HepG2 (cell line): ENCODE measurements at regions not wholly inside any gene's neighbourhood (a gene's known extent, or its start where the extent isn't known, plus 50 kb on each side); places are given as distances from the start of the nearest gene placed in this dataset.

ENCODE experiments used
- BATF2 ChIP-seq: sonication (generic); formaldehyde crosslinking; IDR thresholded peaks from 2 replicates; pipeline ENCODE4 v1.8.0; 2022; ENCODE audit warnings: mild to moderate bottlenecking, missing genetic modification reagents, moderate library complexity
- DZIP1 ChIP-seq: sonication (generic); formaldehyde crosslinking; IDR thresholded peaks from 2 replicates; pipeline ENCODE4 v1.5.0; 2020; ENCODE audit warnings: mild to moderate bottlenecking, missing genetic modification reagents
- E2F1 ChIP-seq: sonication (generic); formaldehyde crosslinking; IDR thresholded peaks from 2 replicates; pipeline ENCODE4 v1.5.0; 2020; ENCODE audit warnings: missing genetic modification reagents
- ETV5 ChIP-seq: IDR thresholded peaks from 2 replicates; pipeline ENCODE4 v1.6.1; 2018; ENCODE audit warnings: missing biosample characterization, missing genetic modification reagents, inconsistent platforms, borderline replicate concordance
- GZF1 ChIP-seq: sonication (generic); formaldehyde crosslinking; IDR thresholded peaks from 2 replicates; pipeline ENCODE4 v1.5.1; 2020; ENCODE audit warnings: mild to moderate bottlenecking, missing genetic modification reagents
- MIER3 ChIP-seq: IDR thresholded peaks from 2 replicates; pipeline ENCODE4 v1.6.1; 2016; ENCODE audit warnings: missing compliant biosample characterization, borderline replicate concordance
- RFX5 ChIP-seq: IDR thresholded peaks from 2 replicates; pipeline ENCODE4 v1.6.1; 2011; ENCODE audit warnings: low read depth, low read length, improper control_type of control experiment
- TBX3 ChIP-seq: fragments of 450-650 bp; IDR thresholded peaks from 2 replicates; pipeline ENCODE4 v1.6.1; 2017; ENCODE audit warnings: antibody characterized with exemption, mild to moderate bottlenecking, inconsistent platforms, borderline replicate concordance
- TCF7L2 ChIP-seq: IDR thresholded peaks from 2 replicates; pipeline ENCODE4 v1.6.1; 2011; ENCODE audit warnings: mild to moderate bottlenecking, low read depth, low read length, moderate library complexity
- THAP11 ChIP-seq: IDR thresholded peaks from 2 replicates; pipeline ENCODE4 v1.6.1; 2016; ENCODE audit warnings: missing biosample characterization, missing genetic modification reagents
- ZBTB7B ChIP-seq: sonication (generic); formaldehyde crosslinking; IDR thresholded peaks from 2 replicates; pipeline ENCODE4 v1.4.0; 2020; ENCODE audit warnings: missing genetic modification reagents
- ZNF343 ChIP-seq: sonication (generic); formaldehyde crosslinking; IDR thresholded peaks from 2 replicates; pipeline ENCODE4 v1.4.0; 2020; ENCODE audit warnings: mild to moderate bottlenecking, missing genetic modification reagents
- ZNF367 ChIP-seq: sonication (generic); formaldehyde crosslinking; IDR thresholded peaks from 2 replicates; pipeline ENCODE4 v1.4.0; 2020; ENCODE audit warnings: missing genetic modification reagents, borderline replicate concordance
- ZNF430 ChIP-seq: sonication (generic); formaldehyde crosslinking; IDR thresholded peaks from 2 replicates; pipeline ENCODE4 v1.9.0; 2021; ENCODE audit warnings: mild to moderate bottlenecking, missing genetic modification reagents
- ZNF781 ChIP-seq: sonication (generic); formaldehyde crosslinking; IDR thresholded peaks from 2 replicates; pipeline ENCODE4 v1.5.1; 2020; ENCODE audit warnings: borderline replicate concordance, mild to moderate bottlenecking, missing genetic modification reagents; ENCODE audit errors: not compliant biosample characterization
- TF ChIP-seq, protein P1 (sequence below): sonication (generic); formaldehyde crosslinking; IDR thresholded peaks from 2 replicates; pipeline ENCODE4 v1.4.0; 2020; ENCODE audit warnings: missing genetic modification reagents
- TF ChIP-seq, protein P2 (sequence below): sonication (generic); formaldehyde crosslinking; conservative IDR thresholded peaks from 2 replicates; pipeline ENCODE4 v1.4.0; 2020; ENCODE audit warnings: missing genetic modification reagents

DNA sequence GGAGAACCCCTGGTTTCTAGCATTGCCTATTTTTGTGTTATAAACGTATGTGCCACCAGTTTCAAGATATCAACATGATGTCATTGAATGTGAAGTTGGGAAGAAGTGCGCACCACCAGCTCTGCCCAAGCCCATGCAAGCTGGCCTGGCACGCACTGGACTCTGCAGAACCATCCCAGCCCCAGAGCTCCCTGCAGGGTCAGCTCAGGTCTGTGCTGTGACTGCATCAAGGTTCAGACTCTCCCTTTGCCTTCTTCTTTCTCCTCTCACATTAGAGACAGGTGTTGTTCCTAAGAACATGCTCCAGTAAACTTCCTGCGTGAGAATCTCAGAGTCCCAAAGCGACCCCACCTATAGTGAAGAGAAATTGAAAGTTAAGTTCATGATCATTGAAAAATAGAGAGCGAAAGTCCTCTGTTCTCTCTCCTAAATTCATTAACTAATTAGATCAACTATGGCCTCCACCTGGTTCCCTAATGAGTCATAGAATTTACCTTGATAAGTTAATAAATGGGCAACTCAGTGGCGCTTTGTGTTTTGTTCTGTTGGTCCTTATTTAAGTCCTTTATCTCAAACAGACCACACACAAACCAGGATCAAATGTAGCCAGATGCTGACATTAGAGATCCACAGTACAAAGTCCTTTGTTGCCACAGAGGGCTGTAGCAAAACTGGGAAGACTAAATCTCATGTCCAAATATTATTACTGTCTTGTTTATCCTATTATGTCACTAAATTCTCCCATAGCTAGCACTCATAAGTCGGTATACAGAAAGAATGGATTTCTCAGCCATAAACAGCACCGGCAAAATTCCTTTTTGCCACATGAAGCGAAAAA lies 432.3 kb downstream of the STK39 start (continued):
- TF ChIP-seq ZNF430 (CRISPR knock-in tag) (peak; percentile 87), TBX3 (peak; percentile 78; the same call in 1 of the 2 replicates), TCF7L2 (peak; percentile 68), E2F1 (CRISPR knock-in tag) (peak; percentile 28; the same call in 1 of the 2 replicates), ZNF367 (CRISPR knock-in tag) (no peak), MIER3 (CRISPR knock-in tag) (peak; percentile 94), RFX5 (no peak), GZF1 (CRISPR knock-in tag) (no peak), ZBTB7B (CRISPR knock-in tag) (peak; percentile 66; the same call in 1 of the 2 replicates), ETV5 (CRISPR knock-in tag) (peak; percentile 58; the same call in 1 of the 2 replicates), BATF2 (no peak), THAP11 (CRISPR knock-in tag) (peak; percentile 75), DZIP1 (CRISPR knock-in tag) (no peak), ZNF781 (CRISPR knock-in tag) (no peak), ZNF343 (CRISPR knock-in tag) (0 out of 2 replicates have a peak, but pooled peaks have one; percentile 57)
- TF ChIP-seq, protein P1, sequence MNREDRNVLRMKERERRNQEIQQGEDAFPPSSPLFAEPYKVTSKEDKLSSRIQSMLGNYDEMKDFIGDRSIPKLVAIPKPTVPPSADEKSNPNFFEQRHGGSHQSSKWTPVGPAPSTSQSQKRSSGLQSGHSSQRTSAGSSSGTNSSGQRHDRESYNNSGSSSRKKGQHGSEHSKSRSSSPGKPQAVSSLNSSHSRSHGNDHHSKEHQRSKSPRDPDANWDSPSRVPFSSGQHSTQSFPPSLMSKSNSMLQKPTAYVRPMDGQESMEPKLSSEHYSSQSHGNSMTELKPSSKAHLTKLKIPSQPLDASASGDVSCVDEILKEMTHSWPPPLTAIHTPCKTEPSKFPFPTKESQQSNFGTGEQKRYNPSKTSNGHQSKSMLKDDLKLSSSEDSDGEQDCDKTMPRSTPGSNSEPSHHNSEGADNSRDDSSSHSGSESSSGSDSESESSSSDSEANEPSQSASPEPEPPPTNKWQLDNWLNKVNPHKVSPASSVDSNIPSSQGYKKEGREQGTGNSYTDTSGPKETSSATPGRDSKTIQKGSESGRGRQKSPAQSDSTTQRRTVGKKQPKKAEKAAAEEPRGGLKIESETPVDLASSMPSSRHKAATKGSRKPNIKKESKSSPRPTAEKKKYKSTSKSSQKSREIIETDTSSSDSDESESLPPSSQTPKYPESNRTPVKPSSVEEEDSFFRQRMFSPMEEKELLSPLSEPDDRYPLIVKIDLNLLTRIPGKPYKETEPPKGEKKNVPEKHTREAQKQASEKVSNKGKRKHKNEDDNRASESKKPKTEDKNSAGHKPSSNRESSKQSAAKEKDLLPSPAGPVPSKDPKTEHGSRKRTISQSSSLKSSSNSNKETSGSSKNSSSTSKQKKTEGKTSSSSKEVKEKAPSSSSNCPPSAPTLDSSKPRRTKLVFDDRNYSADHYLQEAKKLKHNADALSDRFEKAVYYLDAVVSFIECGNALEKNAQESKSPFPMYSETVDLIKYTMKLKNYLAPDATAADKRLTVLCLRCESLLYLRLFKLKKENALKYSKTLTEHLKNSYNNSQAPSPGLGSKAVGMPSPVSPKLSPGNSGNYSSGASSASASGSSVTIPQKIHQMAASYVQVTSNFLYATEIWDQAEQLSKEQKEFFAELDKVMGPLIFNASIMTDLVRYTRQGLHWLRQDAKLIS (CRISPR knock-in tag): no peak; the same call in 1 of the 2 replicates
- TF ChIP-seq, protein P2, sequence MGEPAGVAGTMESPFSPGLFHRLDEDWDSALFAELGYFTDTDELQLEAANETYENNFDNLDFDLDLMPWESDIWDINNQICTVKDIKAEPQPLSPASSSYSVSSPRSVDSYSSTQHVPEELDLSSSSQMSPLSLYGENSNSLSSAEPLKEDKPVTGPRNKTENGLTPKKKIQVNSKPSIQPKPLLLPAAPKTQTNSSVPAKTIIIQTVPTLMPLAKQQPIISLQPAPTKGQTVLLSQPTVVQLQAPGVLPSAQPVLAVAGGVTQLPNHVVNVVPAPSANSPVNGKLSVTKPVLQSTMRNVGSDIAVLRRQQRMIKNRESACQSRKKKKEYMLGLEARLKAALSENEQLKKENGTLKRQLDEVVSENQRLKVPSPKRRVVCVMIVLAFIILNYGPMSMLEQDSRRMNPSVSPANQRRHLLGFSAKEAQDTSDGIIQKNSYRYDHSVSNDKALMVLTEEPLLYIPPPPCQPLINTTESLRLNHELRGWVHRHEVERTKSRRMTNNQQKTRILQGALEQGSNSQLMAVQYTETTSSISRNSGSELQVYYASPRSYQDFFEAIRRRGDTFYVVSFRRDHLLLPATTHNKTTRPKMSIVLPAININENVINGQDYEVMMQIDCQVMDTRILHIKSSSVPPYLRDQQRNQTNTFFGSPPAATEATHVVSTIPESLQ (CRISPR knock-in tag): no peak
